Pulmonary artery endothelial cell (primary cell): ENCODE measurements at regions not wholly inside any gene's neighbourhood (a gene's known extent, or its start where the extent isn't known, plus 50 kb on each side); places are given as distances from the start of the nearest gene placed in this dataset.
"Not testable (repeated sequence)": the region's sequence is repeated elsewhere in the genome, so short reads cannot be mapped to it uniquely, and the experiment has no call there.

Source experiments
- DNase-seq: peaks from one replicate; pipeline ENCODE4 v3.0.0-alpha.2; 2011; ENCODE audit warnings: low read depth, low spot score

- DNase-seq: no peak
Measured at GRCh38 chr10:38209332-38209731, 115.2 kb downstream of the ZNF37A start.

- DNase-seq: not testable (repeated sequence)
Measured at GRCh38 chr10:38209748-38210147, 115.6 kb downstream of the ZNF37A start.

- no peak for DNase-seq
Measured at GRCh38 chr10:38212460-38212859, 118.3 kb downstream of the ZNF37A start.

GRCh38 chr10:38226385-38226784, 132.2 kb downstream of the ZNF37A start:
- DNase-seq: no peak

- no peak for DNase-seq
Measured at GRCh38 chr10:38228394-38228793, 134.3 kb downstream of the ZNF37A start.

GRCh38 chr10:38238479-38238878, 144.3 kb downstream of the ZNF37A start:
- not testable (repeated sequence) for DNase-seq

- not testable (repeated sequence) for DNase-seq
Measured at GRCh38 chr10:38242061-38242649, 148.0 kb downstream of the ZNF37A start.

- DNase-seq: not testable (repeated sequence)
Measured at GRCh38 chr10:38248113-38248512, 154.0 kb downstream of the ZNF37A start.

GRCh38 chr10:38252551-38252950, 158.4 kb downstream of the ZNF37A start:
- DNase-seq: not testable (repeated sequence)

GRCh38 chr10:38267555-38267954, 173.4 kb downstream of the ZNF37A start:
- not testable (repeated sequence) for DNase-seq

- not testable (repeated sequence) for DNase-seq
Measured at GRCh38 chr10:38271031-38271430, 176.9 kb downstream of the ZNF37A start.

GRCh38 chr10:38274879-38275278, 180.7 kb downstream of the ZNF37A start:
- DNase-seq: not testable (repeated sequence)

- DNase-seq: not testable (repeated sequence)
Measured at GRCh38 chr10:38292560-38292959, 198.4 kb downstream of the ZNF37A start.

GRCh38 chr10:38310111-38310510, 216.0 kb downstream of the ZNF37A start:
- DNase-seq: not testable (repeated sequence)

GRCh38 chr10:38315090-38315805, 221.1 kb downstream of the ZNF37A start:
- DNase-seq: not testable (repeated sequence)

GRCh38 chr10:38321393-38321792, 227.3 kb downstream of the ZNF37A start:
- DNase-seq: not testable (repeated sequence)

- DNase-seq: not testable (repeated sequence)
Measured at GRCh38 chr10:38330306-38330705, 236.2 kb downstream of the ZNF37A start.

GRCh38 chr10:38331106-38331505, 237.0 kb downstream of the ZNF37A start:
- DNase-seq: not testable (repeated sequence)

- DNase-seq: not testable (repeated sequence)
Measured at GRCh38 chr10:38333699-38334098, 239.6 kb downstream of the ZNF37A start.

- not testable (repeated sequence) for DNase-seq
Measured at GRCh38 chr10:38350645-38351044, 256.5 kb downstream of the ZNF37A start.

GRCh38 chr10:38354410-38354809, 260.3 kb downstream of the ZNF37A start:
- DNase-seq: not testable (repeated sequence)

- peak; percentile 13 for DNase-seq
Measured at GRCh38 chr10:38355911-38356526, 261.9 kb downstream of the ZNF37A start.
